ENCODE measurements at regions not wholly inside any gene's neighbourhood (a gene's known extent, or its start where the extent isn't known, plus 50 kb on each side); places are given as distances from the start of the nearest gene placed in this dataset.

GRCh38 chr21:28186604-28187003, 806.1 kb downstream of the LTN1 start:
- no peaks in the 10 kb centered on the region for H3K4me1 Mint-ChIP-seq (ENCODE audit: low read depth, unreplicated experiment)
- intact Hi-C loops (cut with micrococcal nuclease; ENCODE audit: unreplicated experiment): no loop called here
- no peak for TF ChIP-seq CTCF (IDR thresholded peaks at IDR 0.05; ENCODE audit: unreplicated experiment)
- no peak overlapping the region for H3K4me3 Mint-ChIP-seq (ENCODE audit: low read depth, unreplicated experiment)
- H3K27me3 Mint-ChIP-seq (ENCODE audit: unreplicated experiment): no peaks in the 10 kb centered on the region
- no peaks in the 10 kb centered on the region for H3K9me3 Mint-ChIP-seq (ENCODE audit: low read depth, unreplicated experiment)
- CTCF ChIA-PET: no interaction called here
- H3K36me3 Mint-ChIP-seq (ENCODE audit: insufficient read depth, unreplicated experiment): no peaks in the 10 kb centered on the region
- no peak for DNase-seq
- no TSS peak for BruUV-seq (replicated peaks)
- no peak overlapping the region for H3K27ac Mint-ChIP-seq (ENCODE audit: unreplicated experiment)

GRCh38 chr21:28181730-28182129, 810.9 kb downstream of the LTN1 start:
- no peak for DNase-seq
- no TSS peak for BruUV-seq (replicated peaks)
- Mint-ChIP-seq H3K36me3 (ENCODE audit: insufficient read depth, unreplicated experiment) (no peaks in the 10 kb centered on the region), H3K27ac (ENCODE audit: unreplicated experiment) (no peak overlapping the region), H3K4me3 (ENCODE audit: low read depth, unreplicated experiment) (no peak overlapping the region), H3K4me1 (ENCODE audit: low read depth, unreplicated experiment) (no peaks in the 10 kb centered on the region), H3K27me3 (ENCODE audit: unreplicated experiment) (no peaks in the 10 kb centered on the region), H3K9me3 (ENCODE audit: low read depth, unreplicated experiment) (peaks cover 4% of the 10 kb centered on the region)
- CTCF ChIA-PET: no interaction called here
- TF ChIP-seq CTCF (IDR thresholded peaks at IDR 0.05; ENCODE audit: unreplicated experiment): no peak
- intact Hi-C loops (cut with micrococcal nuclease; ENCODE audit: unreplicated experiment): no loop called here

GRCh38 chr21:28179136-28179535, 813.5 kb downstream of the LTN1 start:
- TF ChIP-seq CTCF (IDR thresholded peaks at IDR 0.05; ENCODE audit: unreplicated experiment): no peak
- no peaks in the 10 kb centered on the region for H3K4me1 Mint-ChIP-seq (ENCODE audit: low read depth, unreplicated experiment)
- H3K27ac Mint-ChIP-seq (ENCODE audit: unreplicated experiment): no peak overlapping the region
- H3K36me3 Mint-ChIP-seq (ENCODE audit: insufficient read depth, unreplicated experiment): peaks cover 6% of the 10 kb centered on the region
- no peak for DNase-seq
- H3K9me3 Mint-ChIP-seq (ENCODE audit: low read depth, unreplicated experiment): peaks cover 9% of the 10 kb centered on the region
- CTCF ChIA-PET: no interaction called here
- no peaks in the 10 kb centered on the region for H3K27me3 Mint-ChIP-seq (ENCODE audit: unreplicated experiment)
- BruUV-seq (replicated peaks): no TSS peak
- intact Hi-C loops (cut with micrococcal nuclease; ENCODE audit: unreplicated experiment): no loop called here
- H3K4me3 Mint-ChIP-seq (ENCODE audit: low read depth, unreplicated experiment): no peak overlapping the region

- BruUV-seq (replicated peaks): no TSS peak
- intact Hi-C loops (cut with micrococcal nuclease; ENCODE audit: unreplicated experiment): no loop called here
- peaks cover 9% of the 10 kb centered on the region for H3K9me3 Mint-ChIP-seq (ENCODE audit: low read depth, unreplicated experiment)
- peaks cover 6% of the 10 kb centered on the region for H3K36me3 Mint-ChIP-seq (ENCODE audit: insufficient read depth, unreplicated experiment)
- no peaks in the 10 kb centered on the region for H3K27me3 Mint-ChIP-seq (ENCODE audit: unreplicated experiment)
- H3K27ac Mint-ChIP-seq (ENCODE audit: unreplicated experiment): no peak overlapping the region
- DNase-seq: no peak
- no peak for TF ChIP-seq CTCF (IDR thresholded peaks at IDR 0.05; ENCODE audit: unreplicated experiment)
- CTCF ChIA-PET: no interaction called here
- H3K4me1 Mint-ChIP-seq (ENCODE audit: low read depth, unreplicated experiment): no peaks in the 10 kb centered on the region
- no peak overlapping the region for H3K4me3 Mint-ChIP-seq (ENCODE audit: low read depth, unreplicated experiment)
Measured at GRCh38 chr21:28177124-28177523, 815.6 kb downstream of the LTN1 start.

GRCh38 chr21:28174701-28175100, 818.0 kb downstream of the LTN1 start:
- peaks cover 9% of the 10 kb centered on the region for H3K9me3 Mint-ChIP-seq (ENCODE audit: low read depth, unreplicated experiment)
- CTCF ChIA-PET: no interaction called here
- peaks cover 6% of the 10 kb centered on the region for H3K36me3 Mint-ChIP-seq (ENCODE audit: insufficient read depth, unreplicated experiment)
- no peaks in the 10 kb centered on the region for H3K27me3 Mint-ChIP-seq (ENCODE audit: unreplicated experiment)
- H3K4me3 Mint-ChIP-seq (ENCODE audit: low read depth, unreplicated experiment): no peak overlapping the region
- intact Hi-C loops (cut with micrococcal nuclease; ENCODE audit: unreplicated experiment): no loop called here
- no peak overlapping the region for H3K27ac Mint-ChIP-seq (ENCODE audit: unreplicated experiment)
- no peak for DNase-seq
- BruUV-seq (replicated peaks): no TSS peak
- no peak for TF ChIP-seq CTCF (IDR thresholded peaks at IDR 0.05; ENCODE audit: unreplicated experiment)
- H3K4me1 Mint-ChIP-seq (ENCODE audit: low read depth, unreplicated experiment): no peaks in the 10 kb centered on the region
